ENCODE measurements at regions not wholly inside any gene's neighbourhood (a gene's known extent, or its start where the extent isn't known, plus 50 kb on each side); places are given as distances from the start of the nearest gene placed in this dataset.

GRCh38 chr5:51208296-51208695 is 175.0 kb upstream of the ISL1 start:
- Histone ChIP-seq H3K27me3 (ENCODE audit: insufficient read depth, poor library complexity, severe bottlenecking) (peaks cover 5% of the 10 kb centered on the region), H3K27ac (ENCODE audit: poor library complexity, severe bottlenecking) (no peak overlapping the region), H3K4me1 (ENCODE audit: insufficient read depth, poor library complexity, severe bottlenecking) (no peaks in the 10 kb centered on the region), H3K36me3 (ENCODE audit: low read depth) (no peaks in the 10 kb centered on the region), H3K4me3 (ENCODE audit: severe bottlenecking) (no peak overlapping the region), H3K9me3 (ENCODE audit: severe bottlenecking) (peaks cover 2% of the 10 kb centered on the region)
- DNase-seq (ENCODE audit: low spot score) (no peak), ATAC-seq (ENCODE audit: low read depth) (no peak)
- TF ChIP-seq, protein P1, sequence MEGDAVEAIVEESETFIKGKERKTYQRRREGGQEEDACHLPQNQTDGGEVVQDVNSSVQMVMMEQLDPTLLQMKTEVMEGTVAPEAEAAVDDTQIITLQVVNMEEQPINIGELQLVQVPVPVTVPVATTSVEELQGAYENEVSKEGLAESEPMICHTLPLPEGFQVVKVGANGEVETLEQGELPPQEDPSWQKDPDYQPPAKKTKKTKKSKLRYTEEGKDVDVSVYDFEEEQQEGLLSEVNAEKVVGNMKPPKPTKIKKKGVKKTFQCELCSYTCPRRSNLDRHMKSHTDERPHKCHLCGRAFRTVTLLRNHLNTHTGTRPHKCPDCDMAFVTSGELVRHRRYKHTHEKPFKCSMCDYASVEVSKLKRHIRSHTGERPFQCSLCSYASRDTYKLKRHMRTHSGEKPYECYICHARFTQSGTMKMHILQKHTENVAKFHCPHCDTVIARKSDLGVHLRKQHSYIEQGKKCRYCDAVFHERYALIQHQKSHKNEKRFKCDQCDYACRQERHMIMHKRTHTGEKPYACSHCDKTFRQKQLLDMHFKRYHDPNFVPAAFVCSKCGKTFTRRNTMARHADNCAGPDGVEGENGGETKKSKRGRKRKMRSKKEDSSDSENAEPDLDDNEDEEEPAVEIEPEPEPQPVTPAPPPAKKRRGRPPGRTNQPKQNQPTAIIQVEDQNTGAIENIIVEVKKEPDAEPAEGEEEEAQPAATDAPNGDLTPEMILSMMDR (IDR thresholded peaks at IDR 0.05; ENCODE audit: poor library complexity, severe bottlenecking), result no peak

DNA sequence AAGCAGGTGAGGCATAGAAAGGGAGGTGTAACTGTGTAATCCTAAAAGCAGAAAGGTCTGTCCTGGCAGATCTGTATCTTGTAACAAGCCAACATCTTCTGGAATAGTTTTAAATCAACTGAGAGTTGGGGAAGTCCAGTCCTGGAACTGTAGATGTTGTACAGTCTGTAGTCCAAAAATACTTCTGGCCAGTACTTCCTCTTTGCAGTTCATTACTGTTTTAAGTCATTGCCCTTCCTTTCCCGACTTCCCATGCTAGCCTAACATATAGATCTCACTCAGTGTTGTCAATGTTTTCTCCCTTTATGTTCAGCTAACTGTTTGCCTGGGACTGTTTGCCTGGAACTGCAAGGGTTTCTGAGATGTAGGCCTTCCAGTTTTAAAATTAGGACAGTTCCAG is 168.5 kb upstream of the ISL1 start:
- Histone ChIP-seq H3K4me1 (ENCODE audit: insufficient read depth, poor library complexity, severe bottlenecking) (no peaks in the 10 kb centered on the region), H3K27ac (ENCODE audit: poor library complexity, severe bottlenecking) (no peak overlapping the region), H3K27me3 (ENCODE audit: insufficient read depth, poor library complexity, severe bottlenecking) (peaks cover 4% of the 10 kb centered on the region), H3K4me3 (ENCODE audit: severe bottlenecking) (no peak overlapping the region), H3K9me3 (ENCODE audit: severe bottlenecking) (no peaks in the 10 kb centered on the region), H3K36me3 (ENCODE audit: low read depth) (no peaks in the 10 kb centered on the region)
- ATAC-seq (ENCODE audit: low read depth) (no peak), DNase-seq (ENCODE audit: low spot score) (no peak)
- TF ChIP-seq, protein P1 (IDR thresholded peaks at IDR 0.05; ENCODE audit: poor library complexity, severe bottlenecking), result no peak

GRCh38 chr5:51225789-51226742 is 157.2 kb upstream of the ISL1 start:
- Histone ChIP-seq H3K36me3 (ENCODE audit: low read depth) (no peaks in the 10 kb centered on the region), H3K27ac (ENCODE audit: poor library complexity, severe bottlenecking) (peak overlapping the region; percentile 55), H3K27me3 (ENCODE audit: insufficient read depth, poor library complexity, severe bottlenecking) (no peaks in the 10 kb centered on the region), H3K9me3 (ENCODE audit: severe bottlenecking) (no peaks in the 10 kb centered on the region), H3K4me3 (ENCODE audit: severe bottlenecking) (no peak overlapping the region), H3K4me1 (ENCODE audit: insufficient read depth, poor library complexity, severe bottlenecking) (peaks cover 8% of the 10 kb centered on the region)
- TF ChIP-seq, protein P1 (IDR thresholded peaks at IDR 0.05; ENCODE audit: poor library complexity, severe bottlenecking), result no peak
- peak; percentile 69 for DNase-seq (ENCODE audit: low spot score)
- ATAC-seq (ENCODE audit: low read depth), result peak; percentile 99

- TF ChIP-seq, protein P1 (IDR thresholded peaks at IDR 0.05; ENCODE audit: poor library complexity, severe bottlenecking), result no peak
- ATAC-seq (ENCODE audit: low read depth), result no peak
- Histone ChIP-seq H3K4me1 (ENCODE audit: insufficient read depth, poor library complexity, severe bottlenecking) (peaks cover 8% of the 10 kb centered on the region), H3K36me3 (ENCODE audit: low read depth) (no peaks in the 10 kb centered on the region), H3K27me3 (ENCODE audit: insufficient read depth, poor library complexity, severe bottlenecking) (no peaks in the 10 kb centered on the region), H3K27ac (ENCODE audit: poor library complexity, severe bottlenecking) (no peak overlapping the region), H3K4me3 (ENCODE audit: severe bottlenecking) (no peak overlapping the region), H3K9me3 (ENCODE audit: severe bottlenecking) (no peaks in the 10 kb centered on the region)
- no peak for DNase-seq (ENCODE audit: low spot score)
These were observed 155.2 kb upstream of the ISL1 start for GRCh38 chr5:51227963-51228470.

DNA sequence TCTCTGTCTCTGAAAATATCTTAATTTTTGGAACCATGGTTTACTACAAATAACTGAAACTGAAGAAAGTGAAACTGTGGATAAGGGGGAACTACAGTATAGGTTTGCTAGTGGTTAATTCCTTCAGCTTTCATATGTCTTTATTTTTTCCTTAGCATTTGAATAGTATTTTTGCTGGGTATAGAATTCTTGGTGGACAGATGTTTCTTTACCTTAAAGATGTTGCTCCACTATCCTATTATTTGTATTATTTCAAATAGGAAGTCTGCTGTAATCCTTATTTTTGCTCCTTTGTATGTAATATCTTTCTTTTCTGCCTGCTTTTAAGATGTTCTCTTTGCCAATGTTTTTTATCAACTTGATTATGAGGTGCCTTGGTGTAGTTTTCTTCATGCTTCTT is 152.9 kb upstream of the ISL1 start:
- ATAC-seq (ENCODE audit: low read depth), result no peak
- Histone ChIP-seq H3K27me3 (ENCODE audit: insufficient read depth, poor library complexity, severe bottlenecking) (no peaks in the 10 kb centered on the region), H3K27ac (ENCODE audit: poor library complexity, severe bottlenecking) (no peak overlapping the region), H3K36me3 (ENCODE audit: low read depth) (no peaks in the 10 kb centered on the region), H3K9me3 (ENCODE audit: severe bottlenecking) (no peaks in the 10 kb centered on the region), H3K4me3 (ENCODE audit: severe bottlenecking) (no peak overlapping the region), H3K4me1 (ENCODE audit: insufficient read depth, poor library complexity, severe bottlenecking) (peaks cover 8% of the 10 kb centered on the region)
- TF ChIP-seq, protein P1 (IDR thresholded peaks at IDR 0.05; ENCODE audit: poor library complexity, severe bottlenecking), result no peak
- DNase-seq (ENCODE audit: low spot score), result no peak

Data from RWPE2 (cell line).